Mesenchymal stem cell (in vitro differentiated cells and primary cell): ENCODE measurements at regions not wholly inside any gene's neighbourhood (a gene's known extent, or its start where the extent isn't known, plus 50 kb on each side); places are given as distances from the start of the nearest gene placed in this dataset.

Experiments
- DNase-seq: peaks from one replicate; pipeline ENCODE4 v3.0.0-alpha.2; 2013
- H2AFZ ChIP-seq: one replicate; pipeline ENCODE4 v1.6.1; 2013; ENCODE audit warnings: low read depth, mild to moderate bottlenecking, control low read depth, inconsistent platforms, low read length, moderate library complexity
- H2AK5ac ChIP-seq: 2 replicates; pipeline ENCODE4 v1.6.1; 2013; ENCODE audit warnings: low read length, moderate library complexity, mild to moderate bottlenecking, inconsistent platforms; ENCODE audit not compliant: severe bottlenecking
- H2BK120ac ChIP-seq: one replicate; pipeline ENCODE4 v1.6.1; 2013; ENCODE audit warnings: low read depth, mild to moderate bottlenecking, inconsistent platforms, low read length, moderate library complexity
- H2BK12ac ChIP-seq, 2 experiments: one replicate each; pipeline ENCODE4 v1.6.1; 2013; ENCODE audit warnings: inconsistent platforms in 2 of 2, low read length in 2 of 2, mild to moderate bottlenecking in 2 of 2, moderate library complexity in 2 of 2, control low read depth in 1 of 2
- H2BK15ac ChIP-seq: one replicate; pipeline ENCODE4 v1.6.1; 2013; ENCODE audit warnings: mild to moderate bottlenecking, low read depth, inconsistent platforms; ENCODE audit not compliant: poor library complexity, severe bottlenecking
- H2BK5ac ChIP-seq: 2 replicates; pipeline ENCODE4 v1.6.1; 2013; ENCODE audit warnings: low read depth, mild to moderate bottlenecking, low read length, control low read depth, inconsistent platforms; ENCODE audit not compliant: poor library complexity, severe bottlenecking
- H3K14ac ChIP-seq, 2 experiments: one replicate each; pipeline ENCODE4 v1.6.1; 2013; ENCODE audit warnings: inconsistent platforms in 2 of 2, low read length in 2 of 2, control low read depth in 1 of 2, mild to moderate bottlenecking in 1 of 2, moderate library complexity in 1 of 2
- H3K18ac ChIP-seq, 2 experiments: one replicate each; pipeline ENCODE4 v1.6.1; 2013; ENCODE audit warnings: inconsistent platforms in 2 of 2, low read length in 2 of 2, control low read depth in 1 of 2, low read depth in 1 of 2, mild to moderate bottlenecking in 1 of 2
- H3K23ac ChIP-seq, 2 experiments: one replicate each; pipeline ENCODE4 v1.6.1; 2013; ENCODE audit warnings: inconsistent platforms in 2 of 2, low read length in 2 of 2, mild to moderate bottlenecking in 2 of 2, moderate library complexity in 2 of 2, control low read depth in 1 of 2
- H3K27ac ChIP-seq: 2 replicates; pipeline ENCODE4 v1.5.1; 2013; ENCODE audit warnings: mild to moderate bottlenecking, moderate library complexity, low read length, control low read depth, inconsistent platforms; ENCODE audit not compliant: poor library complexity, severe bottlenecking
- H3K27me3 ChIP-seq, 2 experiments: 2 replicates each; pipeline versions ENCODE4 v1.6.1 to v1.7.0; 2013; ENCODE audit warnings: low read length in 2 of 2, mild to moderate bottlenecking in 2 of 2, moderate library complexity in 2 of 2, control low read depth in 1 of 2, inconsistent platforms in 1 of 2; ENCODE audit not compliant: control insufficient read depth in 1 of 2, insufficient read depth in 1 of 2
- H3K36me3 ChIP-seq, 2 experiments: 2 replicates each; pipeline versions ENCODE4 v1.6.1 to v1.7.0; 2013; ENCODE audit warnings: low read length in 2 of 2, control low read depth in 1 of 2, inconsistent platforms in 1 of 2, low read depth in 1 of 2, mild to moderate bottlenecking in 1 of 2; ENCODE audit not compliant: insufficient read depth in 2 of 2, control insufficient read depth in 1 of 2
- H3K4ac ChIP-seq, 2 experiments: one replicate each; pipeline ENCODE4 v1.6.1; 2013; ENCODE audit warnings: inconsistent platforms in 2 of 2, low read length in 2 of 2, mild to moderate bottlenecking in 2 of 2, moderate library complexity in 2 of 2, control low read depth in 1 of 2, low read depth in 1 of 2
- H3K4me1 ChIP-seq: 2 replicates; pipeline ENCODE4 v1.6.1; 2013; ENCODE audit warnings: low read depth, low read length, control low read depth; ENCODE audit not compliant: control insufficient read depth, insufficient read depth
- H3K4me2 ChIP-seq: 2 replicates; pipeline ENCODE4 v1.6.1; 2013; ENCODE audit warnings: low read length, mild to moderate bottlenecking, inconsistent platforms; ENCODE audit not compliant: poor library complexity, severe bottlenecking
- H3K4me3 ChIP-seq, 2 experiments: 2 replicates each; pipeline versions ENCODE4 v1.5.1 to v1.7.0; 2013; ENCODE audit warnings: low read length in 2 of 2, mild to moderate bottlenecking in 2 of 2, control low read depth in 1 of 2, low read depth in 1 of 2; ENCODE audit not compliant: insufficient read depth in 1 of 2
- H3K79me1 ChIP-seq: replicated peaks from 2 replicates; pipeline ENCODE4 v1.6.1; 2013; ENCODE audit warnings: mild to moderate bottlenecking, control low read depth, low read length, inconsistent platforms; ENCODE audit not compliant: poor library complexity, severe bottlenecking
- H3K9ac ChIP-seq: 2 replicates; pipeline ENCODE4 v1.7.0; 2013; ENCODE audit warnings: mild to moderate bottlenecking, low read length, moderate library complexity
- H3K9me3 ChIP-seq: 2 replicates; pipeline ENCODE4 v1.7.0; 2013; ENCODE audit warnings: mild to moderate bottlenecking, low read length; ENCODE audit not compliant: control insufficient read depth
- H4K8ac ChIP-seq: one replicate; pipeline ENCODE4 v1.6.1; 2013; ENCODE audit warnings: inconsistent platforms, mild to moderate bottlenecking, low read length, moderate library complexity
- H4K91ac ChIP-seq: one replicate; pipeline ENCODE4 v1.6.1; 2013; ENCODE audit warnings: mild to moderate bottlenecking, low read length, inconsistent platforms
- WGBS: methylation state at CpG from one replicate; pipeline ENCODE4 v1.1.7; 2013; ENCODE audit warnings: mixed read lengths; 5-methylcytosine and 5-hydroxymethylcytosine counted together

GRCh38 chr1:57500136-57500830 is 76.4 kb upstream of the DAB1 start:
- H2BK15ac ChIP-seq = no peak overlapping the region
- H3K4me2 ChIP-seq = no peak overlapping the region
- WGBS = 87% methylated on average over 4 of the region's 6 CpGs
- DNase-seq = no peak
- no peak overlapping the region for H2BK5ac ChIP-seq
- H3K27me3 ChIP-seq = peaks cover 0 to 4% of the 10 kb centered on the region in 2 experiments
- H3K79me1 ChIP-seq = no peaks in the 10 kb centered on the region
- H2BK120ac ChIP-seq = no peak overlapping the region
- H2BK12ac ChIP-seq = no peak overlapping the region
- no peak overlapping the region for H4K8ac ChIP-seq
- no peak overlapping the region for H2AK5ac ChIP-seq
- H3K36me3 ChIP-seq = no peaks in the 10 kb centered on the region
- no peak overlapping the region for H3K9ac ChIP-seq
- H3K23ac ChIP-seq = no peak overlapping the region
- H3K14ac ChIP-seq = no peak overlapping the region
- no peak overlapping the region for H2AFZ ChIP-seq
- no peak overlapping the region for H3K4ac ChIP-seq
- no peak overlapping the region for H3K18ac ChIP-seq
- H4K91ac ChIP-seq = no peak overlapping the region
- H3K4me3 ChIP-seq = no peak overlapping the region
- no peaks in the 10 kb centered on the region for H3K9me3 ChIP-seq
- H3K4me1 ChIP-seq = no peaks in the 10 kb centered on the region
- H3K27ac ChIP-seq = no peak overlapping the region

- no peak overlapping the region for H3K4me2 ChIP-seq
- H3K27ac ChIP-seq = no peak overlapping the region
- no peak overlapping the region for H3K23ac ChIP-seq
- H2BK15ac ChIP-seq = no peak overlapping the region
- H2AFZ ChIP-seq = no peak overlapping the region
- WGBS = 51% methylated on average over 4 of the region's 6 CpGs
- no peak overlapping the region for H3K14ac ChIP-seq
- H3K4ac ChIP-seq = no peak overlapping the region
- H3K4me1 ChIP-seq = peaks cover 2% of the 10 kb centered on the region
- H4K8ac ChIP-seq = no peak overlapping the region
- H3K4me3 ChIP-seq = no peak overlapping the region
- no peaks in the 10 kb centered on the region for H3K9me3 ChIP-seq
- H2BK120ac ChIP-seq = no peak overlapping the region
- no peak for DNase-seq
- H3K36me3 ChIP-seq = no peaks in the 10 kb centered on the region
- H2BK12ac ChIP-seq = no peak overlapping the region
- H3K18ac ChIP-seq = no peak overlapping the region
- H4K91ac ChIP-seq = no peak overlapping the region
- no peaks in the 10 kb centered on the region for H3K79me1 ChIP-seq
- H3K27me3 ChIP-seq = peaks cover 0 to 4% of the 10 kb centered on the region in 2 experiments
- H3K9ac ChIP-seq = no peak overlapping the region
- H2AK5ac ChIP-seq = no peak overlapping the region
- H2BK5ac ChIP-seq = no peak overlapping the region
These were observed 70.7 kb upstream of the DAB1 start for GRCh38 chr1:57494530-57495079.

- no peaks in the 10 kb centered on the region for H3K36me3 ChIP-seq
- H3K4me1 ChIP-seq = peaks cover 2% of the 10 kb centered on the region
- no peak overlapping the region for H3K4ac ChIP-seq
- H3K27me3 ChIP-seq = peaks cover 0 to 3% of the 10 kb centered on the region in 2 experiments
- no peak overlapping the region for H2AFZ ChIP-seq
- H3K18ac ChIP-seq = no peak overlapping the region
- no peak overlapping the region for H4K91ac ChIP-seq
- H2BK12ac ChIP-seq = peak overlapping the region in 1 of 2 experiments; percentile 26
- H3K4me3 ChIP-seq = no peak overlapping the region
- no peak overlapping the region for H2BK15ac ChIP-seq
- H2AK5ac ChIP-seq = no peak overlapping the region
- H2BK5ac ChIP-seq = no peak overlapping the region
- no peak overlapping the region for H2BK120ac ChIP-seq
- H3K4me2 ChIP-seq = no peak overlapping the region
- no peak for DNase-seq
- WGBS = 66% methylated on average over 3 of the region's 5 CpGs
- H4K8ac ChIP-seq = no peak overlapping the region
- no peaks in the 10 kb centered on the region for H3K79me1 ChIP-seq
- no peak overlapping the region for H3K27ac ChIP-seq
- no peak overlapping the region for H3K14ac ChIP-seq
- no peak overlapping the region for H3K23ac ChIP-seq
- no peaks in the 10 kb centered on the region for H3K9me3 ChIP-seq
- H3K9ac ChIP-seq = no peak overlapping the region
These were observed 68.8 kb upstream of the DAB1 start for GRCh38 chr1:57492586-57493226.

- H2BK12ac ChIP-seq = no peak overlapping the region
- H3K9ac ChIP-seq = peak overlapping the region; percentile 33
- peak; percentile 86 for DNase-seq
- no peak overlapping the region for H4K8ac ChIP-seq
- no peaks in the 10 kb centered on the region for H3K36me3 ChIP-seq
- H3K14ac ChIP-seq = no peak overlapping the region
- peak overlapping the region in 1 of 2 experiments; percentile 66 for H3K18ac ChIP-seq
- no peak overlapping the region for H2AK5ac ChIP-seq
- H2BK15ac ChIP-seq = no peak overlapping the region
- no peak overlapping the region for H2AFZ ChIP-seq
- H3K4me1 ChIP-seq = peaks cover 3% of the 10 kb centered on the region
- no peaks in the 10 kb centered on the region for H3K9me3 ChIP-seq
- H3K4ac ChIP-seq = no peak overlapping the region
- no peak overlapping the region for H3K23ac ChIP-seq
- H3K79me1 ChIP-seq = no peaks in the 10 kb centered on the region
- no peak overlapping the region for H3K4me2 ChIP-seq
- 18% methylated on average over 5 of the region's 5 CpGs for WGBS
- no peak overlapping the region for H2BK5ac ChIP-seq
- no peak overlapping the region for H2BK120ac ChIP-seq
- H3K27me3 ChIP-seq = no peaks in the 10 kb centered on the region
- H3K4me3 ChIP-seq = no peak overlapping the region
- no peak overlapping the region for H4K91ac ChIP-seq
- peak overlapping the region; percentile 62 for H3K27ac ChIP-seq
These were observed 65.6 kb upstream of the DAB1 start for GRCh38 chr1:57489358-57490036.
